ENCODE measurements at regions not wholly inside any gene's neighbourhood (a gene's known extent, or its start where the extent isn't known, plus 50 kb on each side); places are given as distances from the start of the nearest gene placed in this dataset.

DNA sequence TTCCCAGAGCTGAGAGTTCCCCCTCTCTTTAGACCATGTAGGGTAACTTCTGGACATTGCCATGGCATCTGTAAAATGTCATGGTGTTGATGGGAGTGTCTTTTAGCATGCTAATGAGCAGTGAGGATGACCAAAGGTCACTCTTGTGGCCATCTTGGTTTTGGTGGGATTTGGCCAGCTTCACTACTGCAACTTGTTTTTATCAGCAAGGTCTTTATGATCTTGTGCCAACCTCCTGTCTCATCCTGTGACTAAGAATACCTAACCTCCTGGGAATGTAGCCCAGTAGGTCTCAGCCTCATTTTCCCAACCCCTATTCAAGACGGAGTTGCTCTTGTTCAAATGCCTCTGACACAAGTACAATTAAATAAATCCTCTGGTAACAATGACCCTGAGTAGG, 244.4 kb downstream of the NEDD1 start:
- Histone ChIP-seq H3K4me1 (ENCODE audit: control insufficient read depth, low read depth, low read length) (no peaks in the 10 kb centered on the region), H3K27me3 (ENCODE audit: control insufficient read depth, insufficient read depth, low read length) (no peaks in the 10 kb centered on the region), H3K4me3 (ENCODE audit: low read length) (no peak overlapping the region), H3K36me3 (ENCODE audit: control insufficient read depth, low read depth, low read length) (no peaks in the 10 kb centered on the region), H3K9me3 (ENCODE audit: control insufficient read depth, low read depth, low read length) (no peaks in the 10 kb centered on the region), H3K27ac (ENCODE audit: low read length) (no peak overlapping the region), H3K9ac (ENCODE audit: low read length) (no peak overlapping the region)

- Histone ChIP-seq H3K27ac (ENCODE audit: low read length) (no peak overlapping the region), H3K9ac (ENCODE audit: low read length) (no peak overlapping the region), H3K4me1 (ENCODE audit: control insufficient read depth, low read depth, low read length) (no peaks in the 10 kb centered on the region), H3K27me3 (ENCODE audit: control insufficient read depth, insufficient read depth, low read length) (no peaks in the 10 kb centered on the region), H3K4me3 (ENCODE audit: low read length) (no peak overlapping the region), H3K36me3 (ENCODE audit: control insufficient read depth, low read depth, low read length) (no peaks in the 10 kb centered on the region), H3K9me3 (ENCODE audit: control insufficient read depth, low read depth, low read length) (no peaks in the 10 kb centered on the region)
These were observed 252.3 kb downstream of the NEDD1 start for GRCh38 chr12:97159377-97159776.

DNA sequence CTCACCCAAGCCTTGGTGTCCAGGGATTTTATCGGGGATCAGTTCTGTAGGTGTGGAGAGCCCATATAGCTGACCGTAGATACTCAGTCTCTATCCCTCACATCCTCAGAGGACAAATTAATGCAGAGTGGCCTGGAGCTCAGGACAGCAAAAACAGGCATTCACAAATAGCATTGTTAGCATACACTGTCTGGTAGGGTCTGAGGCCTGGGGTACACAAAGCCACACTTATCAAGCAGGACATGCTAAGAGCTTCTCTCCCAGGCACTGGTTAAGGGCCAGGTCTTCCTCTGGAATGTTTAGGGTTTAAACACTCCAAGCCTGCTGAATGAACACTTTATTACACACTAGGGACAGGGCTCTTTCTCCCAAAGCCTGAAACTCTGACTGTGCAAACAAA, 253.2 kb downstream of the NEDD1 start:
- Histone ChIP-seq H3K4me3 (ENCODE audit: low read length) (no peak overlapping the region), H3K27me3 (ENCODE audit: control insufficient read depth, insufficient read depth, low read length) (no peaks in the 10 kb centered on the region), H3K9me3 (ENCODE audit: control insufficient read depth, low read depth, low read length) (no peaks in the 10 kb centered on the region), H3K9ac (ENCODE audit: low read length) (no peak overlapping the region), H3K4me1 (ENCODE audit: control insufficient read depth, low read depth, low read length) (no peaks in the 10 kb centered on the region), H3K36me3 (ENCODE audit: control insufficient read depth, low read depth, low read length) (no peaks in the 10 kb centered on the region), H3K27ac (ENCODE audit: low read length) (no peak overlapping the region)

DNA sequence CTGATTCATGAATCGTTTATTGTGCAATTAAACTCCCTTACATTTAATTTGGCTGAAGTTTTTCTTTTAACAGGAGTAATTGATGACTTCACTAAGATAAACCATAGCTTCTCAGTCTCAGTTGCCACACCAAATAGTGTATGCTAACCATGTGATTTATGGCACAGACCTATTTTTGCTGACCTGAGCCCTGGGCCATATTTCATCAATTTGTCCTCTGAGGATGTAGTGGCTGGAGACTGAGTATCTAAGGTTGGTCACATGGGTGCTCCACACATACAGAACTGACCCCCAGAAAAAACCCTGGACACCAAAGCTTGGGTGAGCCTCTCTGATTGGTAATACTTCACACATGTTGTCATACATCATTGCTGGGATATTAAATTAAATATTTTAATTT, 255.1 kb downstream of the NEDD1 start:
- H3K9me3 ChIP-seq (ENCODE audit: control insufficient read depth, low read depth, low read length): no peaks in the 10 kb centered on the region
- H3K36me3 ChIP-seq (ENCODE audit: control insufficient read depth, low read depth, low read length): no peaks in the 10 kb centered on the region
- H3K27me3 ChIP-seq (ENCODE audit: control insufficient read depth, insufficient read depth, low read length): no peaks in the 10 kb centered on the region
- H3K4me3 ChIP-seq (ENCODE audit: low read length): no peak overlapping the region
- H3K4me1 ChIP-seq (ENCODE audit: control insufficient read depth, low read depth, low read length): no peaks in the 10 kb centered on the region
- no peak overlapping the region for H3K27ac ChIP-seq (ENCODE audit: low read length)
- no peak overlapping the region for H3K9ac ChIP-seq (ENCODE audit: low read length)

DNA sequence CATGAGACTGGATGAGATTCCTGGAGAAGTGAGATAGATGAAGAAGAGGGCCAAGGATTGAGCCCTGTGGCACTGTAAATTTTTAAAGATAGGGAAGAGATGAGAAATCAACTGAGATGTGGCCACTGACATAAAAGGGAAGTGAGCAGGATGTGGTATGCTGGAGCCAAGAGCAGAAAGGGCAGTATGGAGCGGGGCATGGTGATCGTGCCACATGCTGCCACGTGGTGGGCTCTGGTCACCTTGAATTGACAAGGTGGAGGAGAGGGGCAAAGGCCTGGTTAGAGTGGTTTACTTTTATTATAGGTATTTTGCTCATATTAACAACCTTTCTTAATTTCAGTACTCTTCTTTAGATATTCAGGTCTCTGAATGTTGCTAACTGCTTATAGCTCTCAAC, 257.9 kb downstream of the NEDD1 start:
- Histone ChIP-seq H3K36me3 (ENCODE audit: control insufficient read depth, low read depth, low read length) (no peaks in the 10 kb centered on the region), H3K27ac (ENCODE audit: low read length) (no peak overlapping the region), H3K9me3 (ENCODE audit: control insufficient read depth, low read depth, low read length) (no peaks in the 10 kb centered on the region), H3K4me3 (ENCODE audit: low read length) (no peak overlapping the region), H3K27me3 (ENCODE audit: control insufficient read depth, insufficient read depth, low read length) (no peaks in the 10 kb centered on the region), H3K4me1 (ENCODE audit: control insufficient read depth, low read depth, low read length) (no peaks in the 10 kb centered on the region), H3K9ac (ENCODE audit: low read length) (no peak overlapping the region)

DNA sequence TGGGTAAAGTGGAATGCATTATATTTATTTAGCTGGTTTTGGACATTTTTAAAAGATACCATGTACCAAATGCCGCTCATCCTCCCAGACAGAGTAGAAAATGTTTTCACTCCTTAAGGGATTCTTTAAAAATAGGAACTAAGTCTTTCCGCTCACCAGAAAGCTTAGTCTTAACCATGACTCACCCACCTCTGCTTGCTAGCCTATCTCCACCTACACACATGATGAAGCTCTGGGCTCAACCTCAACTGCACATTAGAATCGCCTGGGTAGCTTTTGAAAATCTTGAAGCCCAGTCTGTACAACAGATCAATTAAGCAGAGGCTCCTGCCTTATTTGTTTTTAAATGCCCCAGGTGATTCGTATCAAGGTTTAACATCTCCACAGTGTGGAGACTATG, 260.5 kb downstream of the NEDD1 start:
- no peaks in the 10 kb centered on the region for H3K36me3 ChIP-seq (ENCODE audit: control insufficient read depth, low read depth, low read length)
- H3K9me3 ChIP-seq (ENCODE audit: control insufficient read depth, low read depth, low read length): no peaks in the 10 kb centered on the region
- no peak overlapping the region for H3K4me3 ChIP-seq (ENCODE audit: low read length)
- no peaks in the 10 kb centered on the region for H3K27me3 ChIP-seq (ENCODE audit: control insufficient read depth, insufficient read depth, low read length)
- H3K27ac ChIP-seq (ENCODE audit: low read length): no peak overlapping the region
- H3K9ac ChIP-seq (ENCODE audit: low read length): no peak overlapping the region
- H3K4me1 ChIP-seq (ENCODE audit: control insufficient read depth, low read depth, low read length): no peaks in the 10 kb centered on the region

DNA sequence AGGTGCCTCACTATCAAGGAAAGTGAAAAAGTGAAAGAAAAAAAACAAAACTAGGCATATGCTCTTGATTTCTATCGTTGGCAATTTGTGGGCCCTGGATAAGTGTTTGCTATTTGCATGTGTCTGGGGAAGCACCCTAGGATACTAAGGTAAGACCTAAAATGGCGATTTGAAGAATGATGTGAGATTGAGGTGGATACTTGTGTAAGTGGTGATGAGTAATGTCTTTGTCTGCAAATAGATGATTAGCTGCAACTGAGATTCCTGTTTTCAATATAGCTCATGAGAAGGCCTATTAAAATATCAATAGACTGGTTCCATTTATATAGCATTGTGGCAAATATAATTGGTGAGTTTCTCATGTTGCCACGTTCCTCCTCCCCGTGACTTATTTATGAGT, 261.7 kb downstream of the NEDD1 start:
- Histone ChIP-seq H3K9me3 (ENCODE audit: control insufficient read depth, low read depth, low read length) (no peaks in the 10 kb centered on the region), H3K4me1 (ENCODE audit: control insufficient read depth, low read depth, low read length) (peaks cover 5% of the 10 kb centered on the region), H3K27me3 (ENCODE audit: control insufficient read depth, insufficient read depth, low read length) (no peaks in the 10 kb centered on the region), H3K4me3 (ENCODE audit: low read length) (no peak overlapping the region), H3K27ac (ENCODE audit: low read length) (no peak overlapping the region), H3K9ac (ENCODE audit: low read length) (no peak overlapping the region), H3K36me3 (ENCODE audit: control insufficient read depth, low read depth, low read length) (no peaks in the 10 kb centered on the region)

- Histone ChIP-seq H3K9me3 (ENCODE audit: control insufficient read depth, low read depth, low read length) (no peaks in the 10 kb centered on the region), H3K27ac (ENCODE audit: low read length) (no peak overlapping the region), H3K4me1 (ENCODE audit: control insufficient read depth, low read depth, low read length) (peaks cover 8% of the 10 kb centered on the region), H3K36me3 (ENCODE audit: control insufficient read depth, low read depth, low read length) (no peaks in the 10 kb centered on the region), H3K4me3 (ENCODE audit: low read length) (no peak overlapping the region), H3K27me3 (ENCODE audit: control insufficient read depth, insufficient read depth, low read length) (no peaks in the 10 kb centered on the region), H3K9ac (ENCODE audit: low read length) (no peak overlapping the region)
These were observed 263.0 kb downstream of the NEDD1 start for GRCh38 chr12:97169889-97170567.

DNA sequence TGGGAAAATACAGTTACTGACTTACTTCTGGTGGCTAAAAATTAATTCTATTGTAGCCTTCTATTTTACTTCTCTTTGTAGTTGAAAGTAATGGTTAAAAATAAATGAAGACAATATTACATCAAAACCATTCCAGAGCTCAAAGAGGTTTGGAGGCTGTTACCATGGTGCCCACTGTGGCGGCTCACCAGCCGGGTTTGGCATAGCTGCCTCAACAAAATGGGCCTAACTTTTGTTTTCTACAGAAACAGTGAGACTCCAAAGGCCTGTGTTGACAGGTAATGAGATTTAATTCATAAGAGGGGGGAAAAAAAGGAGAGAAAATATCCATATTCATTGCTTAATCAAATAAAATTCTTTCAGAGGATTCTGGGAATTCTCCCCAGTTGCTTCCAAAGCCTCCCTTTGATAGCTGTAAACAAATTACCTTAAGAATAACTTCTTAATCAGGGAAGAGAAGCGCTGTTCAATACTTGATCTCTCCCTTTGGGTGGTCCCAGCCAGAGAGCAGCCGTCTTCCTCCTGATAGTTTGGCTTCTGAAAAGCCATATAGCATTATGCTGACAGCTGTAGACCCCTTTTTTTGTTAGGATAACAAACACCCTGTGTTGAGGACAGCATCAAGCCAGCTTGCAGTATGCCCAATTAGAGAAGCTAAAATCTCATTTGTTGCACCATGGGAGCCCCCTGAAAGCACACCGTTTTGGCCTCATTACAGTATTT, 266.8 kb downstream of the NEDD1 start:
- no peak overlapping the region for H3K4me3 ChIP-seq (ENCODE audit: low read length)
- H3K9me3 ChIP-seq (ENCODE audit: control insufficient read depth, low read depth, low read length): no peaks in the 10 kb centered on the region
- H3K27me3 ChIP-seq (ENCODE audit: control insufficient read depth, insufficient read depth, low read length): no peaks in the 10 kb centered on the region
- H3K27ac ChIP-seq (ENCODE audit: low read length): no peak overlapping the region
- no peak overlapping the region for H3K9ac ChIP-seq (ENCODE audit: low read length)
- peaks cover 8% of the 10 kb centered on the region for H3K4me1 ChIP-seq (ENCODE audit: control insufficient read depth, low read depth, low read length)
- no peaks in the 10 kb centered on the region for H3K36me3 ChIP-seq (ENCODE audit: control insufficient read depth, low read depth, low read length)

DNA sequence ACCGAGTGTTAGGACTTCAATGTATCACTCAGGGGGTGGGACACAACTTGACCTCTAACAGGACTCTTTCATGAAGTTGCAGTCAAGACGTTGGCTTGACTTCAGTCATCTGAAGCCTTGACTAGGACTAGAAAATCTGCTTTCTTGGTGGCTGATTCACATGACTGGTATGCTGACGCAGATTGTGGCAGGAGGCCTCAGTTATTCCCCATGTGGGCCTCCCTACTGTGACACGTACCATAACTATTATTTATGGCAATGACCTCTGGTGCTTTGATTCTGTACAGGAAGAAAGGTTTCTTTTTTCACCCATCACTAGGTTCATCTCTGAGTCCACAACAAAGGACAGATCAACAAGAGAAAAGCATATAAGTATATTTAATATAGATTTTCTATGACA, 270.4 kb downstream of the NEDD1 start:
- H3K36me3 ChIP-seq (ENCODE audit: control insufficient read depth, low read depth, low read length): no peaks in the 10 kb centered on the region
- H3K4me1 ChIP-seq (ENCODE audit: control insufficient read depth, low read depth, low read length): peaks cover 8% of the 10 kb centered on the region
- H3K4me3 ChIP-seq (ENCODE audit: low read length): no peak overlapping the region
- H3K9me3 ChIP-seq (ENCODE audit: control insufficient read depth, low read depth, low read length): no peaks in the 10 kb centered on the region
- H3K9ac ChIP-seq (ENCODE audit: low read length): no peak overlapping the region
- H3K27ac ChIP-seq (ENCODE audit: low read length): no peak overlapping the region
- H3K27me3 ChIP-seq (ENCODE audit: control insufficient read depth, insufficient read depth, low read length): no peaks in the 10 kb centered on the region

- no peaks in the 10 kb centered on the region for H3K9me3 ChIP-seq (ENCODE audit: control insufficient read depth, low read depth, low read length)
- H3K27me3 ChIP-seq (ENCODE audit: control insufficient read depth, insufficient read depth, low read length): no peaks in the 10 kb centered on the region
- H3K36me3 ChIP-seq (ENCODE audit: control insufficient read depth, low read depth, low read length): no peaks in the 10 kb centered on the region
- H3K4me3 ChIP-seq (ENCODE audit: low read length): no peak overlapping the region
- H3K9ac ChIP-seq (ENCODE audit: low read length): no peak overlapping the region
- peaks cover 7% of the 10 kb centered on the region for H3K4me1 ChIP-seq (ENCODE audit: control insufficient read depth, low read depth, low read length)
- H3K27ac ChIP-seq (ENCODE audit: low read length): no peak overlapping the region
These were observed 274.7 kb downstream of the NEDD1 start for GRCh38 chr12:97181571-97182265.

All from iPS-18a (cell line).